ENCODE measurements at regions not wholly inside any gene's neighbourhood (a gene's known extent, or its start where the extent isn't known, plus 50 kb on each side); places are given as distances from the start of the nearest gene placed in this dataset.

DNA sequence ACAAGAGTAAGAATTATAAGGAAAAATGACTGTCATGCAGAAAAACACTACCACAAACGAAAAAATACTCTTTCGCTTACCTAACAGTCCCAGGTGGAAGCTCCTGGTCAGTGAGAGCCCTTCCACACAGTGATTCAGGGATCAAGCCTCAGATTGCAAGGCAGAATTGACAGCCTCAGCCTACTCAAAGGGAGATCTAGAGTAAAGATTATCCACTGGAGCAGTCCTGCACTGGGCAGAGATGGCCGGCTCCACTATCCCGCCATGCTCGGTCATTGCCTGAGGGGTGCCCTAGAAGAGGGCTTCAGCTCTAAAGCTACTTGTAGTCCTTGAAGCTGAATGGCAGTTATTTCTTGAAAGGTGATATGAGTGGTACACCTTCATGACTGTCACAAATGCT lies 174.7 kb downstream of the TTC8 start:
- DNase-seq (ENCODE audit: low read depth, low spot score) (no peak), FAIRE-seq (no peak)
- Histone ChIP-seq H3K9me3 (replicated peaks; ENCODE audit: control insufficient read depth, insufficient read depth, low read length) (no peaks in the 10 kb centered on the region), H3K36me3 (ENCODE audit: control insufficient read depth in 2 of 2, extremely low read depth in 1 of 2, insufficient read depth in 2 of 2, low read length in 2 of 2) (no peaks in the 10 kb centered on the region), H3K79me2 (ENCODE audit: control insufficient read depth, insufficient read depth, low read length) (no peaks in the 10 kb centered on the region), H3K4me1 (ENCODE audit: control insufficient read depth, extremely low read depth, insufficient read depth, low read length) (peaks cover 6% of the 10 kb centered on the region), H4K20me1 (replicated peaks; ENCODE audit: control insufficient read depth, extremely low read depth, insufficient read depth, low read length) (no peaks in the 10 kb centered on the region), H3K27ac (ENCODE audit: insufficient read depth, low read depth, low read length) (no peak overlapping the region), H3K4me2 (ENCODE audit: insufficient read depth, low read length) (no peak overlapping the region), H3K4me3 (replicated peaks in 1 of 3; ENCODE audit: insufficient read depth in 1 of 3, low read depth in 1 of 3, low read length in 3 of 3) (no peak overlapping the region), H3K9ac (replicated peaks; ENCODE audit: extremely low read depth, insufficient read depth, low read length) (no peak overlapping the region), H3K27me3 (ENCODE audit: control insufficient read depth in 2 of 2, insufficient read depth in 2 of 2, low read length in 2 of 2) (no peaks in the 10 kb centered on the region), H2AFZ (ENCODE audit: low read depth, low read length) (no peak overlapping the region), H3K9me1 (replicated peaks; ENCODE audit: control insufficient read depth, extremely low read depth, insufficient read depth, low read length) (no peaks in the 10 kb centered on the region)
- intact Hi-C loops (cut with micrococcal nuclease): no loop called here
- TF ChIP-seq POLR2AphosphoS5 (IDR thresholded peaks at IDR 0.05; ENCODE audit: insufficient read depth, low read depth, low read length) (no peak), POLR2A (IDR thresholded peaks at IDR 0.05; ENCODE audit: low read depth, low read length) (no peak)
- CTCF ChIA-PET: interaction anchor here (1.2 kb wide), 1 partner anchor 28 kb away, joined by 6 read pairs; no protein-coding TSS in a partner anchor
- POLR2A ChIA-PET: no interaction called here
- dilution Hi-C loops (cut with MboI; ENCODE audit: extremely low pct_ligation_motif_present, low sequenced_read_pairs): no loop called here
- BruUV-seq (replicated peaks): no TSS peak

GRCh38 chr14:89000007-89000942 lies 175.8 kb downstream of the TTC8 start:
- ChIA-PET CTCF (interaction anchor here (1.5 kb wide), 1 partner anchor 27 kb away, joined by 6 read pairs; no protein-coding TSS in a partner anchor), POLR2A (no interaction called here)
- no peak overlapping the region for H3K9ac ChIP-seq (replicated peaks; ENCODE audit: extremely low read depth, insufficient read depth, low read length)
- H3K27me3 ChIP-seq (ENCODE audit: control insufficient read depth in 2 of 2, insufficient read depth in 2 of 2, low read length in 2 of 2): no peaks in the 10 kb centered on the region
- no peak overlapping the region for H3K4me3 ChIP-seq (replicated peaks in 1 of 3; ENCODE audit: insufficient read depth in 1 of 3, low read depth in 1 of 3, low read length in 3 of 3)
- intact Hi-C loops (cut with micrococcal nuclease) (no loop called here), dilution Hi-C loops (cut with MboI; ENCODE audit: extremely low pct_ligation_motif_present, low sequenced_read_pairs) (no loop called here)
- TF ChIP-seq POLR2A (IDR thresholded peaks at IDR 0.05; ENCODE audit: low read depth, low read length) (no peak), JUN (IDR thresholded peaks at IDR 0.05; ENCODE audit: borderline replicate concordance, insufficient read depth, insufficient read length, low read depth) (peak; percentile 41), FOS (IDR thresholded peaks at IDR 0.05; ENCODE audit: borderline replicate concordance, insufficient read depth, low read length) (peak; percentile 70), MYC (IDR thresholded peaks at IDR 0.05; ENCODE audit: low read depth, low read length) (no peak), GATA2 (IDR thresholded peaks at IDR 0.05; ENCODE audit: insufficient read depth, insufficient read length, low read depth, low read length) (no peak), POLR2AphosphoS5 (IDR thresholded peaks at IDR 0.05; ENCODE audit: insufficient read depth, low read depth, low read length) (peak; percentile 54), EZH2 (IDR thresholded peaks at IDR 0.05; ENCODE audit: borderline replicate concordance, low read depth, low read length, severe bottlenecking) (no peak)
- TF ChIP-seq, protein P1, sequence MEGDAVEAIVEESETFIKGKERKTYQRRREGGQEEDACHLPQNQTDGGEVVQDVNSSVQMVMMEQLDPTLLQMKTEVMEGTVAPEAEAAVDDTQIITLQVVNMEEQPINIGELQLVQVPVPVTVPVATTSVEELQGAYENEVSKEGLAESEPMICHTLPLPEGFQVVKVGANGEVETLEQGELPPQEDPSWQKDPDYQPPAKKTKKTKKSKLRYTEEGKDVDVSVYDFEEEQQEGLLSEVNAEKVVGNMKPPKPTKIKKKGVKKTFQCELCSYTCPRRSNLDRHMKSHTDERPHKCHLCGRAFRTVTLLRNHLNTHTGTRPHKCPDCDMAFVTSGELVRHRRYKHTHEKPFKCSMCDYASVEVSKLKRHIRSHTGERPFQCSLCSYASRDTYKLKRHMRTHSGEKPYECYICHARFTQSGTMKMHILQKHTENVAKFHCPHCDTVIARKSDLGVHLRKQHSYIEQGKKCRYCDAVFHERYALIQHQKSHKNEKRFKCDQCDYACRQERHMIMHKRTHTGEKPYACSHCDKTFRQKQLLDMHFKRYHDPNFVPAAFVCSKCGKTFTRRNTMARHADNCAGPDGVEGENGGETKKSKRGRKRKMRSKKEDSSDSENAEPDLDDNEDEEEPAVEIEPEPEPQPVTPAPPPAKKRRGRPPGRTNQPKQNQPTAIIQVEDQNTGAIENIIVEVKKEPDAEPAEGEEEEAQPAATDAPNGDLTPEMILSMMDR (IDR thresholded peaks at IDR 0.05; ENCODE audit: extremely low read depth in 1 of 2, insufficient read depth in 1 of 2, low read depth in 1 of 2, low read length in 2 of 2): no peak
- TF ChIP-seq, protein P2, sequence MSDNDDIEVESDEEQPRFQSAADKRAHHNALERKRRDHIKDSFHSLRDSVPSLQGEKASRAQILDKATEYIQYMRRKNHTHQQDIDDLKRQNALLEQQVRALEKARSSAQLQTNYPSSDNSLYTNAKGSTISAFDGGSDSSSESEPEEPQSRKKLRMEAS (IDR thresholded peaks at IDR 0.05; ENCODE audit: insufficient read depth, insufficient read length): no peak
- peak overlapping the region; percentile 28 for H2AFZ ChIP-seq (ENCODE audit: low read depth, low read length)
- peak overlapping the region; percentile 12 for H3K27ac ChIP-seq (ENCODE audit: insufficient read depth, low read depth, low read length)
- no peaks in the 10 kb centered on the region for H4K20me1 ChIP-seq (replicated peaks; ENCODE audit: control insufficient read depth, extremely low read depth, insufficient read depth, low read length)
- no peaks in the 10 kb centered on the region for H3K79me2 ChIP-seq (ENCODE audit: control insufficient read depth, insufficient read depth, low read length)
- peak; percentile 57 for DNase-seq (ENCODE audit: low read depth, low spot score)
- H3K4me2 ChIP-seq (ENCODE audit: insufficient read depth, low read length): no peak overlapping the region
- H3K9me3 ChIP-seq (replicated peaks; ENCODE audit: control insufficient read depth, insufficient read depth, low read length): no peaks in the 10 kb centered on the region
- H3K9me1 ChIP-seq (replicated peaks; ENCODE audit: control insufficient read depth, extremely low read depth, insufficient read depth, low read length): no peaks in the 10 kb centered on the region
- no peaks in the 10 kb centered on the region for H3K36me3 ChIP-seq (ENCODE audit: control insufficient read depth in 2 of 2, extremely low read depth in 1 of 2, insufficient read depth in 2 of 2, low read length in 2 of 2)
- BruUV-seq (replicated peaks): no TSS peak
- FAIRE-seq: peak; percentile 49
- H3K4me1 ChIP-seq (ENCODE audit: control insufficient read depth, extremely low read depth, insufficient read depth, low read length): peaks cover 6% of the 10 kb centered on the region

Data from endothelial cell of umbilical vein (primary cell).